Ishikawa (cell line): ENCODE measurements at regions not wholly inside any gene's neighbourhood (a gene's known extent, or its start where the extent isn't known, plus 50 kb on each side); places are given as distances from the start of the nearest gene placed in this dataset.

Experiments
- CEBPB ChIP-seq: IDR thresholded peaks from 2 replicates; pipeline ENCODE4 v1.6.1; 2012
- CREB1 ChIP-seq: IDR thresholded peaks from 2 replicates; pipeline ENCODE4 v1.6.1; 2012; ENCODE audit warnings: low read depth
- EGR1 ChIP-seq: IDR thresholded peaks from 2 replicates; pipeline ENCODE4 v1.6.1; 2012
- EP300 ChIP-seq: IDR thresholded peaks from 2 replicates; pipeline ENCODE4 v1.6.1; 2012; ENCODE audit warnings: borderline replicate concordance
- FOXM1 ChIP-seq: IDR thresholded peaks from 2 replicates; pipeline ENCODE4 v1.6.1; 2012; ENCODE audit warnings: low read depth, borderline replicate concordance
- MAX ChIP-seq: IDR thresholded peaks from 2 replicates; pipeline ENCODE4 v1.6.1; 2012
- NFIC ChIP-seq: IDR thresholded peaks from 2 replicates; pipeline ENCODE4 v1.6.1; 2012
- RAD21 ChIP-seq: IDR thresholded peaks from 2 replicates; pipeline ENCODE4 v1.6.1; 2012; ENCODE audit warnings: low read depth
- REST ChIP-seq: IDR thresholded peaks from 2 replicates; pipeline ENCODE4 v1.6.1; 2012; ENCODE audit warnings: low read depth, mild to moderate bottlenecking
- TAF1 ChIP-seq: IDR thresholded peaks from 2 replicates; pipeline ENCODE4 v1.6.1; 2012; ENCODE audit warnings: low read depth, mild to moderate bottlenecking
- TCF12 ChIP-seq: IDR thresholded peaks from 2 replicates; pipeline ENCODE4 v1.6.1; 2012; ENCODE audit warnings: low read depth
- TEAD4 ChIP-seq: IDR thresholded peaks from 2 replicates; pipeline ENCODE4 v1.6.1; 2012
- USF1 ChIP-seq: IDR thresholded peaks from 2 replicates; pipeline ENCODE4 v1.6.1; 2012
- YY1 ChIP-seq: IDR thresholded peaks from 2 replicates; pipeline ENCODE4 v1.6.1; 2012; ENCODE audit warnings: low read depth
- ZBTB7A ChIP-seq: IDR thresholded peaks from 2 replicates; pipeline ENCODE4 v1.6.1; 2012; ENCODE audit warnings: low read depth

GRCh38 chr20:60669211-60669610 is 582.9 kb upstream of the CDH4 start:
- TF ChIP-seq USF1 (no peak), EGR1 (no peak)

- TF ChIP-seq USF1 (no peak), FOXM1 (no peak), CREB1 (no peak), REST (no peak), EP300 (no peak), MAX (no peak), ZBTB7A (no peak), YY1 (no peak), NFIC (no peak), TCF12 (no peak), EGR1 (no peak), CEBPB (no peak), TEAD4 (no peak)
Measured at GRCh38 chr20:60676011-60676410, 576.0 kb upstream of the CDH4 start.

GRCh38 chr20:60677819-60678218 is 574.2 kb upstream of the CDH4 start:
- TF ChIP-seq CREB1, result no peak
- TF ChIP-seq REST, result no peak
- TF ChIP-seq TAF1, result no peak
- no peak for TF ChIP-seq MAX
- TF ChIP-seq ZBTB7A, result no peak
- TF ChIP-seq FOXM1, result no peak
- TF ChIP-seq RAD21, result no peak
- no peak for TF ChIP-seq TCF12
- no peak for TF ChIP-seq YY1
- TF ChIP-seq EGR1, result no peak
- no peak for TF ChIP-seq CEBPB
- TF ChIP-seq TEAD4, result no peak
- TF ChIP-seq USF1, result no peak
- TF ChIP-seq EP300, result no peak
- no peak for TF ChIP-seq NFIC

GRCh38 chr20:60680554-60680953 is 571.5 kb upstream of the CDH4 start:
- TF ChIP-seq EP300 (no peak), MAX (no peak), TCF12 (no peak), USF1 (no peak), CEBPB (no peak), ZBTB7A (no peak), RAD21 (no peak), FOXM1 (no peak), NFIC (no peak), REST (no peak), CREB1 (no peak)
